NCI-H2171 (cell line): ENCODE measurements at regions not wholly inside any gene's neighbourhood (a gene's known extent, or its start where the extent isn't known, plus 50 kb on each side); places are given as distances from the start of the nearest gene placed in this dataset.
"Not testable (repeated sequence)": the region's sequence is repeated elsewhere in the genome, so short reads cannot be mapped to it uniquely, and the experiment has no call there.

Experiments
- DNase-seq: peaks from one replicate; lab custom pipeline; 2025; lab: John Stamatoyannopoulos, UW

DNA sequence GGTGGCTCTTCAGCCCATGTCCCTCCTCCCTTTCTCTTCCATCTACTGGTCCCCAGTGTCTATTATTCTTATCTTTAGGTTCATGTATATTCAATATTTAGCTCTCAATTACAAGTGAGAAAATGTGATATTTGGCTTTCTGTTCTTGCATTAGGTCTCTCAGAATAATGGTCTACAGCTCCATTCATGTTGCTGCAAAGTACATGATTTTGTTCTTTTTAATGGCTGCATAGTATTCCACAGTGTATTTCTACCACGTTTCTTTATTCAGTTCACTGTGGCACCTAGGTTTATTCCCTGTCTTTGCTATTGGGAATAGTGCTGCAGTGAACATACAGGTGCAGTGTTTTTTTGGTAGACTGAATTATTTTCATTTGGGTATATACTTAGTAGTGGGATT, 1308.8 kb downstream of the EFNA5 start:
- DNase-seq: no peak

- DNase-seq: no peak
Measured at GRCh38 chr5:106331415-106331814, 1339.3 kb downstream of the EFNA5 start.

- no peak for DNase-seq
Measured at GRCh38 chr5:106324356-106324755, 1346.4 kb downstream of the EFNA5 start.

- no peak for DNase-seq
Measured at GRCh38 chr5:106321242-106321641, 1349.5 kb downstream of the EFNA5 start.

DNA sequence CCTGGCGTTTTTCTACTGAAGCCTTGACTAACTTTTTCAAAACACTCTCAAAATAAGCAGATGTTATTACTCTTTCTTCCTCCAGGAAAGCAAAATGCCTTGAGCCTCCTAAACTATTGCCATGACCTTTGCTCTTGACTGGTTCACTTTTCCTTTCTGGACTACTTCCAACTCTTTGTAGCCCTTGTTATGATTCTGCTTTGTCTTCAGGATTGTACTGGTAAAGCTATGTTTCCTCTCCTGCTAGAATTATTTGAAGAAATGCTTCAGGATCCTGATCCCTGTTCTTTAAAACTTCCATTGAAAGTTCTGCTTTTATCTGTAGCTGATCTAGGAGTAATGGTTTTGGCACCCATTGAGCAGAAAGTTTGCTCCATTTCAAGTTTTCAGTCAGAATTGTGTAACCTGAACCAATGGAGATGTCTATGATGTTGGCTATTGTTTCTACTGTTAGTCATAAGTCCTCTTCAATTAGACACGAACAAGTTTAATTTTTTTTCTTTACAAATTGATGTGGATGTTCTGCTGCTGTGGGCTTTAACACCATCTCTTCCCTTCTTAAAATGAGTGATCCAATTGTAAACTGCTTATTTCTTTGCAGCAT, 1356.4 kb downstream of the EFNA5 start:
- no peak for DNase-seq

- DNase-seq: no peak
Measured at GRCh38 chr5:106312360-106312759, 1358.4 kb downstream of the EFNA5 start.

DNA sequence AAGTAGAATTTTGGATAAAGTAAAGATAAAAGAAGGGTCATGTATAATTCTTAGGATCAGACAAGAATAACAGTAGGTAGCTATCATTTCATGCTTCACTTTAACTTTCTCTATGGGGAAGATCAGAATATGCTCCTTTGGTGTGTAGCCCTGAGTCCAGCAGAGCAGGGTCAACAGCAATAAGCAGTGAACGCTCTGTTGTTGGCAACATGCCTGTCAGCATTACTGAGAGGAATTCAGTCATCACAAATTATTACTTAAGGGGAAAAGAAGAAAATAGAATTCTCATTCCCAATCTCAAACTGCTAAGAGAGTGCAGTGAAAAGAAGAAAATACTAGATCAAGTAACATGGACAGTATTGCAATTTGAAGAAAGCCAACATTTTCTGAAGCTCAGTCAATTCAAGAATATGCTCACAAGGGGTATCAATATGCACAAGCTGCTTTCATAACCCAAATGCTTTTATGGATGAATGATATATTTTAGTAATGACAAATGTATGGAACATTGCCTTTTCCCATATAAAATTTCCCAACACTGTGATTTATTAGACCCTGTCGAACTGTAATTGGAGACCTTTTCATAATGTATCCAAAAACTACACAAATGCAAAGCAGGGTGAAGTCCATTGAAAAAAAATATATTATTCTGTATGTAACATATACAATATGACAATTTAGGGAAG, 1359.4 kb downstream of the EFNA5 start:
- no peak for DNase-seq

- no peak for DNase-seq
Measured at GRCh38 chr5:106307265-106307664, 1363.5 kb downstream of the EFNA5 start.

- no peak for DNase-seq
Measured at GRCh38 chr5:106306313-106307028, 1364.3 kb downstream of the EFNA5 start.

DNA sequence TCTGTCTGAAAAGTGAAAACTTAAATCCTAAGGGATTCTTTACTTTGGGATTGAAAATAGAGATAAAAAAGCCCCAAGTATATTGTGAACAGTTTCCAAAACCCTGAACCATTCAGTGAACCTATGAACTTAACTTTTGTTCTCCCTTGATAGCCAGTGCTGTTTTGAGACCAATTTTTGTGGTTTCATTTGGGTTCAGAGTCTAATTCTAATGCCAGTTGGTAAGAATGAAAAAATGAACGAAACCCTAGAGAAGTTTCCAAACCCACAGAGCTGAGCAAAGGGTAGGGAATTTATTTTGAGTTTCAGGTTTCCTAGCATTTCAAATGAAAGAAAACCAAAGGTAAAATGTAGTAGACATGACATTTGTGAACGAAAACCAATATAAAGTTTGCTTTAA, 1366.8 kb downstream of the EFNA5 start:
- no peak for DNase-seq

DNA sequence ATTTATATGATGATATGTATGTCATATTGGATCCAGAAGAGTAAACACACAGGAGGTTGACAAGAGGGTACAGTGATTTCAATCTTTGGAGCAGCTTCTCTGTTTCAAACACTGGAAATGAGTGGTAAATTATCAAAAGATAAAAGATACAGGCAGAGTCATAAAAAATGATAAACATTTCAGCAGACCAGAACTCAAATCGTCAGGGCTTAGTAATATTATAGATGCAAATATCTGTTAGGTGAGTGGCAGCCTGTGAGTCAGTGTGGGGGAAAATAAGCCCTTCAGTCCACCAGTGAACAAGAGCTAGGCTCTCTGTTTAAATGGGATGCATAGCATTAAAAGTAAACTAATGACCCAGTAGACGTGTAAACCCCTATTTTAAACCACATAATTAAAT, 1378.1 kb downstream of the EFNA5 start:
- no peak for DNase-seq

- DNase-seq: no peak
Measured at GRCh38 chr5:106290841-106291240, 1379.9 kb downstream of the EFNA5 start.

DNA sequence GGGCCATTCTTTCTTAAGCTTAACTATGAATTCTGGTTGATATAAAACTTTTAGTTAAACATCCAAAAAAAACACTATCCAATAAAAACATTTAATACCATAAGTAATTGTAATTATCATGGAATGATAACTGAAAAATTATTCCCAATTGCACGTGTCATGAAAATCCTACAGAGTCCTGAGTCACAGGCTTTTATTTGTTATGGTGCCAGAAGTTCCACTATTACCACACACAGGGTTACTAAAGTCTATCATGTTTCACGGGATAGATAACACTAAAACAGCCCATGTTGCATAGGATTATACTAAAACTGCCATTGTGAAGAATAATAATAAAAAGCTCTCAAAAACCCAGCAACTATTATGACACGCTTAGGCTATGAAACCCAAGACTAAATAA, 1381.8 kb downstream of the EFNA5 start:
- no peak for DNase-seq

DNA sequence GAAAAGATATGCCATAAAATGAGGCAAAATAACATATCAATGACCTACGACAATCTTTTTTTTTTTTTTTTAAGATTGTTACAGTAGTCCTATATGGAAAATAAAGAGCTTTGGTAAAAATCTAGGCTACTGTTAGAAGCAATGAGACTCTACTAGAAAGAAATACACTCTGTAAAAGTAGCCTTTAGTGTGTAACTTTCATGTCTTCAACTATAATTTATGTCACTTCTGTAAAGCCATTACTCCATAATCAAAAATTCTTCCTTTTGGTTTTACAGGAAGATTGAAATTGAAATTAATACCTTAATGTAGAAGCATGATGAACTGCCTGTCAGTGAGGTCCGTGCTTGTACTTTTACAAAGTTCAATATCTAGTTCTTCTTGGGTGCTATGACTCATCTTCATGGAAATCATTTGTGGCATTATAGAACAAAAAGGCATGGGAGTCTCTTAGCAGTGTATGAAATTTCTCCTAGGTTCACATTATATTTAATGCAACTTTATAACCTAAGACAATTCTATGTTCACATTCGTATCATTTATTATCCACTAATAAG, 1393.1 kb downstream of the EFNA5 start:
- DNase-seq: no peak

DNA sequence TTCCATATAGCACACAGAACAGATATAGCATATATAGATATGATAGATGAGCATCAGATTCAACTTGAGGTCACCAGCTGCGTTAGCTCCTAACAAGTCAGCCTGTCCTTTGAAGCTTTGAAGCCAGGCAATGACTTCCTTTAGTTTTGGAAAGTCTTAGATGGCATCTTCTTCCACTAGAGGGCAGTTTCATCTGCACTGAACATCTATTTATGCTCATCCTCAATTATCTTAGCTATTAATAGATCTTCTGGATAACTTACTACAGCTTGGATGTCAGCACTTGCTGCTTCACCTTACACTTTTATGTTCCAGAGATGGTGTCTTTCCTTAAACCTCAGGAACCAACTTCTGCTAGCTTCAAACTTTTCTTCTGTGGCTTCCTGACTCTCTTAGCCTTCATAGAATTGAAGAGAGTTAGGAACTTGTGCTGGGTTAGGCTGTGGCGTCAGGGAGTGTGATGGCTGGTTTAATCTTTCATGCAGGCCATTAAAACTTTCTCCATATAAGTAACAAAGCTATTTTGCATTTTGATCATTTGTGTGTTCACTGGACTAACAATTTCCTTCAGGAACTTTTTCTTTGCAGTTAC, 1401.4 kb downstream of the EFNA5 start:
- DNase-seq: no peak

DNA sequence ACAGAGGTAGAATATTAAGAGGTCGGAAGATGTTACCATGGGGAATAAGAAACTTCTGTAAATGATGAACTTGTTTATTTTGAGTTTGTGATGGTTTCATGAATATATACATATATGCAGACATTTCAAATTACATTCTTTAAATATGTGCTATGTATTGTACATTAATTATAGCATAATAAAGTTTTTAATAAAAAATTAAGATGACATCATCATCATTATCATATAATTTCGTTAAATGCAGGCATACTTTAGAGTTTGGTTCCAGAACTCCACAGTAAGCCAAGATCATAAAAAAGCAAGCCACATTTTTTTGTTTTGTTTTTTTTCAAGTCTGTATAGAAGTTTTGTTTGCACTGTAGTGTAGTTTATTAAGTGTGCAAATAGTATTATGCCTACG, 1403.5 kb downstream of the EFNA5 start:
- DNase-seq: no peak

DNA sequence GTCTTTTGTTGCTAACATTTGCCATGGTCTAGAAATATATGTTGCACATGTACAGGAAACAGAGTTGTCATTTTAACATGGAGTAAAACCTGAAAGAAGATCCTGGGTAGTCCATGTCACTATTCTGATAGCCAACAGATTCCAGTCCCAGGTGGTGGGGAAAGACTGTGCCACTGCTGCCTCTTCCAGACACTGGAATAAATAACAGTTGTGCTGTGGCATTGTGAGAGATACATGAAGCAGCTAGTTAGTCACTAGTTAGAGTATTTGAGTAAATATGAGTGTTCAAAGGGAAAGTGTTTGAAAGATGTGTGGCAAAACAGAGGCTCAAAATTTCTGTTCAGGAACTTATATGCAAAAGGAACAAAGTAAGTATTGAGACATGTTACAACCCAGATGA, 1408.3 kb downstream of the EFNA5 start:
- no peak for DNase-seq

DNA sequence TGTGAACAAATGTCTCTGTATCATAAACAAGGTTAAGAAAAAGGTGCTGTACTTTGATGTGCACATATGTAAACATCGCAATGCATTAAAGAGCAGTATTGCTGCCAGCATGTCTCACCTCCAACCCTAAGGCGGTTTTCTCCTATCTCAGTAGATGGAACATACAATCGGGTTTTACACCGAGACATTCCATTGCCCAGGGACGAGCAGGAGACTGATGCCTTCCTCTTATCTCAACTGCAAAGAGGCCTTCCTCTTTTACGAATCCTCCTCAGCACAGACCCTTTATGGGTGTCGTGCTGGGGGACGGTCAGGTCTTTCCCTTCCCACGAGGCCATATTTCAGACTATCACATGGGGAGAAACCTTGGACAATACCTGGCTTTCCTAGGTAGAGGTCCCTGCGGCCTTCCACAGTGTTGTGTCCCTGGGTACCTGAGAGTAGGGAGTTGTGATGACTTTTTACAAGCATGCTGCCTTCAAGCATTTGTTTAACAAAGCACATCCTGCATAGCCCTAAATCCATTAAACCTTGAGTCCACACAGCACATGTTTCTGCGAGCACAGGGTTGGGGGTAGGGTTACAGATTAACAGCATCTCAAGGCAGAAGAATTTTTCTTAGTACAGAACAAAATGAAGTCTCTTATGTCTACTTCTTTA, 1411.2 kb downstream of the EFNA5 start:
- DNase-seq: not testable (repeated sequence)

GRCh38 chr5:106258591-106259125, 1412.1 kb downstream of the EFNA5 start:
- no peak for DNase-seq

DNA sequence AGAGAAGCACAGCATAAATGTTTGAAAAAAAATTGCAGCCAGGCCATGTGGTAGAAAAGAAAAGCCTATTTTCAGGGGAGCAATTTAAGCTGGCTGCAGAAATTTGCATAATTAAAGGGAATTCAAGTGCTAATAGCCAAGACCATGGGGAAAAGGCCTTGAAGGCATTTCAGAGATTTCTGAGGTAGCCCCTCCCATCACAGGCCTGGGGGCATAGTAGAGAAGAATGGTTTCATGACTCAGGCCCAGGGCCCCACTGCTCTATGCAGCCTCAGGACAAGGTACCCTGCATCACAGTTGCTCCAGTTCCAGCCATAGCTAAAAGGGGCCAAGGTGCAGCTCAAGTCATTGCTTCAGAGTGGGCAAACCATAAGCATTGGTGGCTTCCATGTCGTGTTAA, 1416.0 kb downstream of the EFNA5 start:
- DNase-seq: no peak

GRCh38 chr5:106246044-106246745, 1424.5 kb downstream of the EFNA5 start:
- not testable (repeated sequence) for DNase-seq
